NCI-H2081 treated with DMSO at 0.1 percent for 48 hours (cell line): ENCODE measurements at regions not wholly inside any gene's neighbourhood (a gene's known extent, or its start where the extent isn't known, plus 50 kb on each side); places are given as distances from the start of the nearest gene placed in this dataset.
"Not testable (repeated sequence)": the region's sequence is repeated elsewhere in the genome, so short reads cannot be mapped to it uniquely, and the experiment has no call there.

Source experiments
- DNase-seq: peaks from one replicate; lab custom pipeline; 2025; lab: John Stamatoyannopoulos, UW

DNA sequence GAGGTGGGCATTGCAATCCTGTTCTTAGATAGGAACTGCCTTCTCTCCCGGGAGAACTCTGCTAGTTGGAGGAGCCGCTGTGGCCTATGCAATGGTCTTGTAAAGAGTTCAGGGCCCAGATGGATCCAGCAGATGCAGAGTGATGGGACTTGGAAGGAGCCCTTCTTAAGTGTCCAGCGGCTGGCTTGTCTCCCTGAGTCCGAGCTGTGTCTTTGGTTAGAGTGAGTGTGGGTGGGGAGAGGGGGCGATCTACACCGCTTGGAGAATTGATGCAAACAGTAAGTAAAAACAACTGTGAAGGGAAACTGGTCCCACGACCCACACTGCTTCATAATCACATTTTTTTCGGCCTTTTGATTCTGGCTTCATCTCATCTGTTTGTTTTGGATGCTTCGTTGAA, 89.8 kb upstream of the CYRIA start:
- DNase-seq, result no peak

DNA sequence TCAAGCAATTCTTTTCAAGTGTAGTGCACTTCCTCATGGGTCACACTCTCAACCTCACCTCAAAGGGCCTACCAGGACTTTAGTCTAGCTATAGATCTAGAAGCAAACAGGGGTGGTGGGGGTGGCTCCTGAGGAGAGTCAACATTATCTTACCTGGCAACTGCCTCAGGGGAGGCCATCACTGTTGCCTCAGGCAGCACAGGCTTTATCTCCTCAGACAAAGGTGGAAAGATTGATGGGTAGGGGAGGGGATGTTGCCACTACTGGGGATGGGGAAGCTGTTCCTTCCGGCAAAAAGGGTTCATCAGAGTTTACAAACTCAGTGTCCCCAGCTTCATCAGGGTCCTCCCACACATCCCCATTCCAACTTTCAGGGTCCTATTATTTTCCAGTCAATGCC, 87.4 kb upstream of the CYRIA start:
- not testable (repeated sequence) for DNase-seq

DNA sequence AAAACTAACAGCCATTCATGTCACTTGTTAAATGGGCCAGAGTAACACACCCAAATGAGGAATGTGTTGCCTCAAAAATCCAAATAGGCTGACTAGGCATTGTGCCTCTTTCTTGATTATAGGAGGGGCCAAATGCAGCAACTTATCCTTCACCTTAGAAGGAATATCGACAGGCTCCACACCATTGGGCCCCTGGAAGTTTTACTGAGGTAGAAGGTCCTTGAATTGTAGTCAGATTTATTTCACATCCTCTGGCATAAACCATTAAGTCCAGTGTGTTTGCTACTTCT, 85.2 kb upstream of the CYRIA start:
- DNase-seq, result not testable (repeated sequence)

DNA sequence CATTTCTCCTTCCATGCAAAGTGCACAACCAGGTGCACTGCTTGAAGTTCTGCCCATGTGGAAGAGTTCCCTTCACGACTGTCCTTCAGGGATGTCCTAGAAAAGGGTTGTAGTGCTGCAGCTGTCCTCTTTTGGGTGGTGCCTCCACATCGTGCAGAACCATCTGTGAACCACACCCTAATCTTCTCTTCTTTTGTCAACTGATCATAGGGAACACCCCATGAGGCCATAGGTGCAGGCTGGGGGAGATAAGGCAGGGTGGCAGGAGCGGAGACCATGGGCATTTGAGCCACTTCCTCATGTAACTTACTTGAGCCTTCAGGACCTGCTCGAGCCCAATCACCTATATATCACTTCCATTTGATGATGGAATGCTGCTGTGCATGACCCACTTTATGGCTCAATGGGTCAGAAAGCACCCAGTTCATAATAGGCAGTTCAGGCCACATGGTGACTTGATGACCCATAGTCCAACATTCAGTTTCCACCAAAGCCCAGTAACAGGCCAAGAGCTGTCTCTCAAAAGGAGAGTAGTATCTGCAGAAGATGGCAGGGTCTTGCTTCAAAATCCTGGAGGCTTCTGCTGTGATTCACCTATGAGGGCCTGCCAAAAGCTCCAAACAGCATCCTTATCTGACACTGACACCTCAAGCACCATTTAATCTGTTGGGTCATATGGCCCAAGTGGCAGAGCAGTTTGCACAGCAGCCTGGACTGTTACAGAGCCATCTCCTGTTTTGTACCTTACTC, 84.7 kb upstream of the CYRIA start:
- no peak for DNase-seq

DNA sequence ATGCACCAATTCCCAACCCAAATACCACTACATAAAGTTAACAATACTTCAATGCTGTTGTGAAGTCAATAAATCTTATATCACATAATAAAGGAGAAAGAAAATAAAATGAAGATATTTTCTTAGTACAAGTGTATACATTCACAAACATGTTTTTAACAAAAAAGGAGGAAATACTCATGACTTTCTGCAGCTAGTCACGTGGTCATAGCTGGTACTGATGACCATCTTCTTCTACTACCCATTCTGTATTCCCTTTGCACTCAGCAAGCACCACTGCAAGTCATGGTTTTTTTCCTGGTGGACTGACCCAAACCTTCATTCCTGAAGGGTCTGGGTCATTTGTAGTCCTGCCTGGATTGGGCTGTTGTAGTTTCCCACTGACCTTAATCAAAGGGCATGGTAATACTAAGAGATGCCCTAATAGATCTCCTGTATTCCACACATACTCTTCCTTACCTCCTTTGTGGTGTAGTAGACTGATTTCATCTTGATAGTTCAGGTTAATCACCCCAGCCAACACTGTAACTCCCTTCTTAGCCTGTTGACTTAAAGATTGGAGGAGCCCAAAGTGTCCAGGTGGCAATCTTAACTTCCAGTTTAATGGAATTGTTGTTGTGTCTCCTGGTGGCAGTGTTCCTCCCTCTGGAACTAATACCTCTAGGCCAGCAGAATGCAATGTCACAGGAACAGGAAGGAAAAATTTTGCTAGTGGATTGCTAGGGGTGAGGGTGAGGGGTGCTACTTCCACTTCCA, 83.1 kb upstream of the CYRIA start:
- not testable (repeated sequence) for DNase-seq

DNA sequence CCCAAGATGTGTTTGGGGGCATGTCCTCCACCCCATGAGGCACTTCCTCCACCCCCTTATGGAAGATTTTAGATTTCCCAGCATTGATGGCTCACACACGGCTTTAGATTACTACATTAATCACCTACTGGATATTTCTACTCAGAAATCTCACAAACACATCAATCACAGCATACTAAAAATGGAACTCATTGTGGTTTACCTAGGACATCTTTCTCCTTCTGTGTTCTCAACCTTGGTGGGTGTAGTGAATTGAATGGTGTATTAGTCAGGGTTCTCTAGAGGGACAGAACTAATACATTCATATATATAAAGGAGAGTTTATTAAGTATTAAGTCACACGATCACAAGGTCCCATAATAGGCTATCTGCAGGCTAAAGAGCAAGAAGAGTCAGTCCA, 82.1 kb upstream of the CYRIA start:
- no peak for DNase-seq

DNA sequence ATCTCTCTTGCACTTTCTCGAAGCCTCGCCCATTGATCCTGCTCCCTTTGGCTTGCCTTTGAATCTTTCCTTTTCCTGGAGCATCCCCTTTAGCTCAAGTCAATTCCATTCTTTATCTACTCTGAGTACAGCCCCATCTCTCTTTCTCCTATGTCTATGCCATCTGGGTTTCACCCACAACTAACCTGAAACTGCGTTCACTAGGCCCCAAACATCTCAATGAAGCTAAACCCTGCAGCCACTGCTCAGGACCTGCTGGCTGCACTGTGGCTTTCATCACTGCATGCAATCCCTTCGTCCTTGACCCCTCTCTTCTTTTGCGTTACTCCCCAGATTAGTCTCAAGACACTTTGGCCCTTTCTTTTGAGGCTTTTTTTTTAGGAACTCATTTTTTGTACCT, 81.6 kb upstream of the CYRIA start:
- no peak for DNase-seq

DNA sequence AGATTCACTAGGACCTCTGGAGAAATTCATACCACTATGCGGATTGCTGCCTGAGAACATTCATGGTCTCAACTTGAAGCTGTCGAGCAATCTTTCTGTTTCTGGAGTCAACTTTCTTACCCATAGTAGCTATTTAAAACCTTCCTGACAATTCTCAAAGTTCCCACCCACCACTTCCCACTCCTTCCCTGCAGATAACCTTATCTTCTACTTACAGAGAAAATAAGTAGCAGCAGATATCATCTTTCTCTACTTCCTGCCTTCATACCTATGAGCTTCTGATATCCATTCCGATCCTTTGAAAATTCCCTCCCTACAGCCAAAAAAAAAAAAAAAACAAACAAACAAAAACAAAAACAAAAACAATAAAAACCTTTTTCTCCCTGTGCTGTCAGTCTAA, 81.2 kb upstream of the CYRIA start:
- DNase-seq, result no peak

DNA sequence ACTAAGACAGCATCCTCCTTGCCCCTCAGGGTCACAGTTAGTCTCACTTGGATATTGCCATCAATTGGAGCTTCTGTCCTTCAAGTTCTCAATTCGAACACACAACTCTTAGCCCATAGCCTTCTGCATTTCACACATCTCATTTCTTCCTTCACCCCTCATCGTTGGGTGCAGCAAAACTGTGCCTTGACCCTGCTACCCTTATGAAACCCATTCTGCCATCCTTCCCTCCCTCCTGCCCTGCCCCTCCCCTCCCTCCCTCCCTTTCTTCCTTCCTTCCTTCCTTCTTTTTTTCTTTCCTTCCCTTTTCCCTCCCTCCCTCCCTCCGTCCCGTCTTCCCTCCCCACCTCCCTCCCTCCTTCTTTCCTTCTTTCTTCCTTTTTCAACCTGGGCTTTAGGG, 80.7 kb upstream of the CYRIA start:
- DNase-seq, result no peak

DNA sequence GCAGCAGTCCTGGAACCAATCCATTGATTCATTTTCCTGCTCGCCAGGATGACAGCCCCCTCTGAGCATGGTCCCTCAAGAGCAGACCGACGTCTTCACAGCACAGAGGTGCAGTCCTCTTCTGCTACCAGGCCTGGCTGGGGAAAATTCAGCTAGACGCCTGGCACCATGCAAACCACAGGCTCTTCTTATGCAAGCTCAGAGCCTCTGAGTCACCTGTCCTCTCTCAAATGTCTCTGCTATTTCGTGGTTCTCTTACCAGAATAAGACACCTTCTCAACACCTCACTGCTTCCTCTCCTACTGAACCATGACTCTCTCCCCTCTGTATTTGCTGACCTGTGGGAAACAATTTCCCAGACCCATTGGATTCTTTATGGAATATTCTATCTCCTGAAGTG, 79.8 kb upstream of the CYRIA start:
- no peak for DNase-seq

DNA sequence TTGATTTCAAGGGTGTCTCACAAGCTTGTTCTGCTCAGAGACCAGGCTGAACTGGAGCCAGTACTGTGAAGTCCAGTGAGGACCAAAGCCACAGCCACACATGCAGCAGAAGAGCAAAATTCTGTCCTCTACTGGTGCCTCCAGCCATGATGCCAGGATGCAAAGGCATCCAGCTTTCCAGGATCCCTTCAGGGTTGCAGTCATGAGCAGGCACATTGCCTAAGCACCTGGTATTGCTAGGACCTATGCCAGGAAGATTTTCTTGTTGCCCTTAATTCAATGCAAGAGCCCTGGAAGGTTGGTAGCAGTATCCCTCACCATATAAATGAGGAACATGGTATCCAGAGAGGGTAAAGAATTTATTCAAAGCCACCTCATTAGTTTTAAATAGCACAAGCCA, 78.9 kb upstream of the CYRIA start:
- no peak for DNase-seq

DNA sequence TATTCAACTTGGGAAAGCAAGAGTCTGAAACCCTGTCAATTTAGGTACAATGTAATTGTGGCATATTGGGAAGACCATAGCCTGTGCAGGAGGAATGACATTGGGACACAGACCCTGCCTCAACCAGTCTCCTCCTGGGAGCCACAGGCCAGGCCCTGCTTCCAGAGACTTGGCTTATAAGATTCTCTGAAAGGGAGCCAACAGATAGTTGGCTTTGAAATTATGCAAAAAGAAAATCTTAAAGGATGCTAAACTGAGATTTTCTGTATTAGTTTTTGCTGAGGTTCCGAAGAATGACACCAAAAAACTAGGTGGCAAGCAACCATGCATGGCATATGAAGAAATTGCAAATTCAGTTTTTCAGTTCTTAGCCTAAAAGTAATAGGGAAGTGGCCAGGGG, 76.4 kb upstream of the CYRIA start:
- DNase-seq, result no peak

DNA sequence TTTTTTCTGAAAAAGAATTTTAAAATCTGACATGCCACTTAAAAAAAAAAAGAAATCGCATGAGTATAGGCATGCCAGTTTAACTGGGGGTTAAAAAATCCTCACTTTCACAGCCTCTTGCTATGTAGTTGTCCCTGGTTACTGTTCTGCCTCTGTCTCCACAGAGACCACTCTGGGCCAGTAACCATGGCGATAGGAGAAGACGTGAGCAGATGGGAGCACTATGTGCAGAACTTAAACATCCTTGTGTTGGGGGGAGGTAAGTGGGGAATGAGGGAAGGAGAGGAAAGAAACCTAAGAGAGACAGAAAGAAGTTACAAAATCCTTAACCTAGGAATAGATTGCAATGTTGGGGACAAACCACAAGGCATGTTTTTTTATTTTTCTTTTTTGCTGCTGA, 75.9 kb upstream of the CYRIA start:
- no peak for DNase-seq

DNA sequence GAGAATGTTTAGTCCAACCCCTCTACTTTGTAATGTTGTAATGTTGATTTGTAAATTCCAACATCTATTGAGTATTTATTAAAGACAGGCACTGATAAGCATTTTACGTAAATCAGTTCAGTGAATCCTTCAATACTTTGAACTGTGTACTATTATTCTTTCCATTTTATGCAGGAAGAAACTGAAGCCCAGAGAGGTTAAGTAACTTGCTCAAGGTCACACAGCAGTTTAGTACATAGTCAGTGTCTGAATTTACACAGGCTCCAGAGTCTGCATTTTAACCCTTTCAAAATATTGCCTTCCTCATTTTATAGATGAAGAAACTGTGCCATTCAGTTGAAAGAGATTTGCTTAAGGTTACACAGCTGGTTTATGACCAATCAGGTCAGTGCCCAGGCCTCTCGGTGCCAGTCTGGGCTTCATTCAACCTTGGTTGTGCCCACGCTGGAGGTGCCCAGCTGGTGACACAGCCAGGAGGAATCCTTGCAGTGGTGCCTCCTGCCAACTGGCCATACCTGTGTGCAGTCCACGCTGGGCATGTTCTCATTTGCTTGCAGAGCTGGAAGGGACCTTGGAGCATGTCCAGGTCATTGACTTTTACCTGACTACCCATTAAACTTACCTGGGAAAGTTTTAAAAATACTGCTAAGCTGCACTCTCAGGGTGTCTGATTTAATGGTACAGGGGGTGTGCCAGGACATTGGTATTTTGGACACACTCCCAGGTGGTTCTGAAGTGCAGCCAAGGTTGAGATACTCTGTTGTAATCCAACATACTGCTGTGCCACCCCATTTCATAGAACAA, 74.3 kb upstream of the CYRIA start:
- no peak for DNase-seq

DNA sequence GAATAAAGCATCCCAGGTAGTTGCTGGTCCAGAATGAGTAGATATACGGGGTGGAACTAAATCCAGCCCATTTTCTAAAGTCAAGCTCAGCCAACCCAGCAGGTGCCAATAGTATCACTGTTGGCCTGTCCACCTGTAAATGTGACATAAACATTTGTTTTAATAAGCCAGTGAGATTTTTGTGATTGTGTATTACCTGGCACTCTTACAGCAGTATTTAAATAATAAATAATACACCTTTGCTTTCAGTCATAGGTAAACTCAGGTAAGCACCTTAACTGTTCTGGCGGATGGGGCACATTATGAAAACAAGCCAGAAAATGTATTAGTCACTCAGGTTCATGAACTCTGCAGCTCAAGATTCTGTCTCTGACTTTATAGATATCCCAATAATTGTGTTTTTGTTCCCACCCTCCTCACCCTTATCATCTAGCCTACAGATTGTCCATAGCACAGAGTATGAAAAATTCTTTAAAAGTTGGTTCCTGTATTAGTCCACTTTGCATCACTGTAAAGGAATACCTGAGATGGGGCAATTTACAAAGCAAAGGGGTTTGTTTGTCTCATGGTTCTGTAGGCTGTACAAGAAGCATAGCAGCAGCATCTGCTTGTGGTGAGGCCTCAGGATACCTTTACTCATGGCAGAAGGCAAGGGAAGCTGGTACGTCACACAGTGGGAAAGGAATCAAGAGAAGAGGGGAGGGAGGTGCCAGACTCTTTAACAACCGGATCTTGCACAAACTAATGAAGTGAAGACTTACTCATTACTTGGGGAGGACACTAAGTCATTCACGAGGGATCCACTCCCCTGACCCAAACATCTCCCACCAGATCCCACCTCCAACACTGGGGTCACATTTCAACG, 73.0 kb upstream of the CYRIA start:
- no peak for DNase-seq

DNA sequence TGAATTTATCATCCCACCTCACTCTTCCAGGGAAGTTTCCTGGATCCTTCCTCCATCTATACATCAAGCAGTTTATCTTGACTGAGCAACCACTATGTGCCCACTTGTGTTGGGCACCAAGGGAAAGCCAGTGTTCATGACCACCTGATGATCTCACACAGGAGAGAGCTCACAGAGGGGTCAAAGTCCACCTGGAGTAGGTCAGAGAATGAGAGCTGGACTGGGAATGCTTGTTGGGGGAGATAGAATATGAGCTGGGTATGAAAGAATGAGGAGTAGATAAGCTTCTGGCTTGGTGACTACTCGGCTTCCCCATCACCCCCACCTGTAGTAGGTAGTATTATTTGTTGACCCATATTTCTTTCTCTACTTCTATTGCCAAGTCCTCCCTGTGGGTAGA, 72.2 kb upstream of the CYRIA start:
- no peak for DNase-seq

DNA sequence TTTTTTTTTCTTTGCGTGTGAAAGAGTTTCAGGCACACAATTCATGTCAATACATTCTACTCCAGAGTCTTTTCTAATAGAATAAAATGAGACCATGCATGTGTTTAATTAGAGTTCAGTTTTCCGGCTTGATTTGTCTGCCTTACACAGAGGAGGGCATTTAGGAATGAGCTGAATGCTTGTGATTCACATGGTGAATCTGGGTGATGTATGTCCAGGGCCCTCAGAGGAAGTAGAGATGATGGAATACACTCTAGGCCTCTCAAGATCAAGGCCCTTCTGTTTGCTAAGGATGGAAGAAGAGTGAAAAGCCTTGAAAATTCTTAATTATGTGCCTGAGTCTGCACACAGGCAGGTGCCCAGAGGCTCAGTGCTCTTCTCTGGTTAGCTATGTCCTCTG, 71.0 kb upstream of the CYRIA start:
- DNase-seq, result no peak

DNA sequence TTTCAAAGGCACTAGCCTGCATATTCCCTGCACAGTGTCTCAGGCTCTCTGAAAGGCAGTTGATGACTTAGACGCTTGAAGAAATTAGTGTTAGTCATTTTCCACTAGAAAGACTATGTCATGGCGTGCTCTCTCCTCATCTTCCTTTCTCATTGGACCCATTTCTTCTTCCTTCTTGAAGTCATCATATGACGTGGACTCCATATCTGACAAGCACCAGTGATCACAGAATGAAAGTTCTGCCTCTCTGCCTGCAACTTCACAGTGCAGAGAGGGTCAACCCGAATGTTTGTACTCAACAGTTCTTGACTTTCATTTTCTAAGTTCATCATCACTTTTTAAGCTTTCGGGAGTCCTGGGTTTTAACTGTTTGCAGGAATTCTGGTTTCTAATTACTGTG, 63.7 kb upstream of the CYRIA start:
- no peak for DNase-seq

DNA sequence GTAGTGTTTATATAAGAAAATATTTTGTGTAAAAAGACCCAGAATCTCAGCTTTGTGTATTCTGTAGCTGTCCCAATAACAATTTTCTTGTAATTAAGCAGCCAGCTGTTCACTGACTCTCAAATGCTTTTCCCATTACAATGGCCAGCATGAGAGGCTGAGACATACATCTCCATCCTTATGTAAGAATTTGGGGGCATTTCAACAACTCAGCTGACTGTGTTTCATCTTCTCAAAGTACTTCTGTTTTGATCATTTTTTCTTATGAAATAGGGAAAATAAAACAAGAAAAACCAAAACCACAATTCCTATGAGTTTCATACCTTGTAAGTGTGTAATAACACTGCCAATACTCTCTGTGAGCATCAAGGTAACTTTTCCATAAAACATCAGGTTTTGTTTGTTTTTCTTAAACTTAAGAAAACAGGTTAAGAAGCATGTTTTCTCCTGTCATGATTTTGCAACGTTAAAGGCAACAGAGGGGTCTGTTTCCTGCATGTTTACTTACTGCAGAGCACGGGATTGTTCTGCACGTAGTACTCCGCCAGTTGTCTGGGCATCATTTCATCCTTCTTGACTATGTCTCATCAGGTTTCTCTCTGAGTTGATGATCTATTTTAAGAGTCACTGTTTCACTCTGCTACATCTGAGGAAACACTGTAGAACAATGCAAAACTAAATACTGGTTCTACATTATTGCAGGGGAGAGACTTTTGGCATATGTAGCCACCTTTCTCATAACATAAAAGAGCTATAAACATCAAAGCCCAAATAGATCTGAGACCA, 62.9 kb upstream of the CYRIA start:
- no peak for DNase-seq

DNA sequence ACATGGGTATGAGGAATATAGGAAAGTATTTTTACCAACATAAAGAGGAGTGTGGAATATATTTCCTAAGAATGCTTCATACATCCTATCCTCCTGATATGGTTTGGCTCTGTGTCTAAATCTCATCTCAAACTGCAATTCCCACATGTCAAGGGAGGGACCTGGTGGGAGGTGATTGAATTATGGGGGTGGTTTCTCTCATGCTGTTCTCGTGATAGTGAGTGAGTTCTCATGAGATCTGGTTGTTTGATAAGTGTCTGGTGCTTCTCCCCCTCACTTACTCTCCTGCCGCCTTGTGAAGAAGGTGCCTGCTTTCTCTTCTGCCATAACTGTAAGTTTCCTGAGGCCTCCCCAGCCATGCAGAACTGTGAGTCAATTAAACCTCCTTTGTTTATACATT, 62.2 kb upstream of the CYRIA start:
- DNase-seq, result not testable (repeated sequence)

DNA sequence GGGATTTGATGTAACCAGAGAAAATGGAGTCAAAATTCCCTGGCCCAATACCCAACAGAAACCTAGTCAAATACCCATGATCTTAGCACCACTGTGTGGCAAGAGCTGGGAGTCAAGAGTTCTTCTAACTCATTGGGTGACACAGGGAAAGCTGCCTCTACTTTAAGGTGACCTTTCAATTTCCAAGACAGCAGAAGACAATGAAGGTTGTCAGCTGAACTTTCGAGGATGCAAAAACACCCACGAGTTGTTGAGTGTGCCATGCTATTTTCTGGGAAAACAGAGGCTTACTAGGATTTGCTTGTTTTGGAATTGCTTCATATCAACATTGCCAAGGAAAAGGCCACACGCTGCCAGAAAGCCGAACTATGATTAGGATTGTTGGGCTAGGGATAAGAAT, 61.6 kb upstream of the CYRIA start:
- DNase-seq, result no peak
